GM19372 (cell line): ENCODE measurements at regions not wholly inside any gene's neighbourhood (a gene's known extent, or its start where the extent isn't known, plus 50 kb on each side); places are given as distances from the start of the nearest gene placed in this dataset.
"Not testable (repeated sequence)": the region's sequence is repeated elsewhere in the genome, so short reads cannot be mapped to it uniquely, and the experiment has no call there.

Experiments used
- ATAC-seq: cut with Tn5 transposase; IDR thresholded peaks from one replicate; pipeline ENCODE4 v1.9.1; 2021; ENCODE audit warnings: mild to moderate bottlenecking, low read depth, moderate library complexity; ENCODE audit not compliant: unreplicated experiment

DNA sequence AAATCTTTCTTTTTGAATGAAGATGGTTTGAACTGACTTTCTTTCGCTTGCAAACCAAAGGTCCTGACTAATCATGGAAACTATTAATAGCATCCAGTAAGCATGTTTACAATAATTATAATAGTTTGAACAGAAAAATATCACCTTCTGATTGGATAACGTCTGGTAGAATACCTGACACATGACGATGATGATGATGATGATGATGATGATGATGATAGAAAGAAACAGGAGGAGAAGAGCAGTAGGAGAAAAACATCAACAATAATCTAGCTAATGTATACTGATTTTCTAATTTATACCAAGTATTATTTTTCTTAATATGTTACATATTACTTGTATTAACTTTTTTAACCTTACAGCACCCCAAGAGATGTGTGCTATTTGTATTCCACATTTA, 157.5 kb upstream of the SPRY2 start:
- no peak for ATAC-seq

DNA sequence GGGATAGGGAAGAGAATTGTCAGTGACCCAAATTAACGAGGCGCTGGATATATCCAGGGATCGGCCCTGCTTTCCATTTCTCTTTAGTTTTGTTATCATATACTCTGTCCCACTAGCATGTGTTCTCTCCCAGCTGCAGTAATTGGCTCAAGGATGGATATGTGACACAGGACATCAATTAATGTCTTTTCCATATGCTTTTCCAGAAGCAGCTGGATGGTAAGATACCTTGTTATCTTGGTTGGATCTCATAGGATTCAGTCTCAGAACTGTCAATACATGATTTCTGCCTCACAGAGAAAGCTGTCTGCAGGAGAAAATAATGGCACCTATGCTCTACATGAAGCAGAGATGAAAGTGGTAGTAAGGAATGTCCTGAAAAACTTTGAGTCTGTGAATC, 157.1 kb upstream of the SPRY2 start:
- no peak for ATAC-seq

DNA sequence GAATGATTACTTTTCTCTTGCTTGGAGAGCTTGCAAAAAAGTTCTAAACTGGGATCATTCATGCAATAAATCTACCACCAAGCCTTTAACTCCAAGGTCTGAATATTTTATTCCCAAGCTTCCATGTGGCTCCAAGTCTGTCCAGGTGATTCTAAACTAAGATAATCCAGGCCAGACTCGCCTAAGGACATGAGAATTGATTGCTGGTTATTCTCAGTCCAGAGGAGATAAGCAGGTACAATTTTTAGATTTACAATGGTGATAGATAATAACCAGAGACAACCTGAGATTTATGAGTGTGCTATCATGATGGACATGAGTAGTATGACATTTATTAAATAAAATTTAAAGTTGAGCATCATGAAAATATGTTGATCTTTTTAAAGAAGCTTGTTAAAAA, 156.5 kb upstream of the SPRY2 start:
- ATAC-seq: no peak

DNA sequence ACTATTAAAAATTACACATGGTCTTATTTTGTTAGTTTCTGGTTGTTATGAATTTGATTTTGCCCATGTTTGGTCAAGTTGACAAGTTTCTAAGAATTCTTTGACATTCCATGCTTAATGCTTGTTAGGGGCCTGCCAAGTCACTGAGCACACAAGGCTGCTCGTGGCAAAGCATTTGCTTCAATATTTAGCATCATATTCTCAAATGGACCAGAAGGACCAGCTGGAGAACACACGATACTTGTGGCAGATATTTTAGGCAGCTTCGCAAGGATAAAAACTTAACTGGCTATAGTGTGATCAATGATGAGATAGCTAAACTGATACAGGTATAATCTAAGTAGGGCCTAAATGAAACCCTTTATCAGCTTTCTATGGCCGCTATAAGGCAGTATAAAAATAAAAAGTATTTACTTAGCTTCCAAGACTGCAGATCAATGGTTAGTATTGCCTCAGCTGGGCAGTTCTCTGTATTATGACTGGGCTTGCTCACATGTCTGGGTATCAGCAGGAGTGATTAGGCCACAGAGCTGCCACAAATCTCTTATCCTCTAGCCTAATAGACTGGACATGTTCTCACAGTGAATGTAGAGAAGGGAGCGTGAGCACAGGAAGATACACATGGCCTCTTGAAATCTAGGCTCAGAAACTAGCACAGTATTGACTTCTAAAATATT, 155.9 kb upstream of the SPRY2 start:
- no peak for ATAC-seq

DNA sequence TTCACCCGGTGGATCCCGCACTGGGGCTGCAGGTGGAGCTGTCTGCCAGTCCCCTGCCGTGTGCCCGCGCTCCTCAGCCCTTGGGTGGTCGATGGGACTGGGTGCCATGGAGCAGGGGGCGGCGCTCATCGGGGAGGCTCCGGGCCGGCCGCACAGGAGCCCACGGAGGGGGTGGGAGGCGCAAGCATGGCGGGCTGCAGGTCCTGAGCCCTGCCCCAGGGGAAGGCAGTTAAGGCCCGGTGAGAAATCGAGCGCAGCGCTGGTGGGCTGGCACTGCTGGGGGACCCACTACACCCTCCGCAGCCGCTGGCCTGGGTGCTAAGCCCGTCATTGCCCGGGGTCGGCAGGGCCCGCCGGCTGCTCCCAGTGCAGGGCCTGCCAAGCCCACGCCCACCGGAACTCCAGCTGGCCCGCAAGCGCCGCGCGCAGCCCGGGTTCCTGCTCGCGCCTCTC, 149.6 kb upstream of the SPRY2 start:
- not testable (repeated sequence) for ATAC-seq

DNA sequence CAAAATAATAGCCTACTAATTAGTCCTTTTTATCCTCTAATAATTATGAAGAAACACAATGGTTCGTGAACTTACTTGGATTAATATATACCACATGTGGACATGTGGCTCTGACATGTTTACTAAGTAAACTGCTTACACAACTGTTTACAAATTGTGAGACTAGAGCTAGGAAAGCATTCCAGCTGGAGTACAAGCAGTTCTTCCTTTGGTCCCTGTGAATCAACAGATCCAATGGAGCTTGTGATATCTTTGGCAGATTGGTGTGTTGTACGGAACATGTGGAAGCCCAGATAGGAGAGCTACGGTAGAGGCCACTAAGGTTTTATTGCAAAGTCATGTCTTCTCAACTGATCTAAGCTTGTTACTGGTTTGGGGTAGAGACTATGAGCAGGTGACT, 145.5 kb upstream of the SPRY2 start:
- no peak for ATAC-seq

DNA sequence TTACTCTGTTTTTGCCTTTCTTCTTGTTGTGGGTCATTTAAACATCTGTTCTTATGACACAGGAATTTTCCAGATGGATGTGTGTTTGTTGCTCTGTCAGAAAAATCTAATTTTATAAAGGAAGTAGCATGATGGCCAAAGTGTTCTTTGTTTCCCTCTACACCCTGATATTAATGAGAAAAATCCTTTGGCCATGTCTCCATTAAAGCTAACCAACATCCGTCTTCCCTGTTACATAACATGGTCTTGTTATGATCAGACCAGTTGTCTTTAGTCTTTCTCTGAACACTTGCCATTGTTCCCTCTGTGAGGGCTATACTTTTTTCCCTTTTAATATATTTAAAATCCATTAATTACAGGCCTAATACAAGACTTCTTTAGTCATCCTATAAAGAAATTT, 142.2 kb upstream of the SPRY2 start:
- no peak for ATAC-seq

DNA sequence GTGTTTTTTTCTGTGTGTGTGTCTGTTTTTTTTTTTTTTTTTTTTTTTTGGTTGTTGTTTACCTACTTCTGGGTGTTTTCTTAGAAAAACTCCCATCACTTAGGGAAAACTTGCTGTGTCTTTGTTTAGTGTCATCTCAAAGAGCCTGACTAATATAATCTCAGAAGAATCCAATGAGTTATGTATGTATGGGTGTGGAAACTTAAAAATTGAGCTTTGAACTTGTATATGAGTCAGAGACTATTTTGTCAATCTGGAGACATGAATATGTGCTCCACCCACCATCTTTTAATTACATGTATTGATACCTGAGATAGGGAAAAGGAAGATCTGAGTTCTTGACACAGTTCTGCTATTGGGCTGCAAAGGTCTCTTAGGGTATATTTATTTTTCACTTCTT, 140.7 kb upstream of the SPRY2 start:
- no peak for ATAC-seq

DNA sequence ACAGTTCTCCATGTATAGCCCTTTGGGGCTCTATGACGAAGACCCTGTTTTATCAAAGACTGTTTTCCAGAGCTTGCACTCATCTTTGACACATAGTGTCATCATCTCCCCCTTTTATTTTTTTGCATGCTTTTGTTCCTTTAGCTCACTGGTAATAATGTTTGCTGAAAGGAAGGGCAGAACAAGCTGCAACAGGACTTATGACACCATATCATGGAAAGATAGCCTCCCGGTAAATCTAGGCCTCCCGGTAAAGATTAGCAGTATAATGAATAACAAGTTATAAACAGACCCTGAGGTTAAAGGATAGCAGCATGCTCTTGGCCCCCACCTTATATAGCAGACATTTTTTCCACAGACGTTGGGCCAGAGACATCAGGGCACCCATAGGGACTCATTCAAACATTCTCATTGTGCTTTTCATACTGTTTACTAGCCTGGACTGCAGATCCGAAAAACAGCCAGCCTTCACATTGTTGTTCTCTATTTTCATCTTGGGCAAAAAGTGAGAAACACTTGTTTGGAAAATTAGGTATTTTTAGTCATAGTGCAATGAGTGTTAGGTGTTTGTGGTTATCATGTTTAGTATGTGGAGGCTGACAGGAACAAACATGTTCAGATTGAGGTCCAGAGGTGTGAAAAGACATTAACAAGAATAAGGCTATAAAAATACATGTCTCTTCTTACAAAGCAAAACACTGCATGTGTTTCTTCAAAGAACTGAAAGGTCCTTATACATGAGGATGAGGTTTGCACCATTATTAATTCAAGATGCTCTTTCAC, 136.9 kb upstream of the SPRY2 start:
- peak; percentile 67 for ATAC-seq

DNA sequence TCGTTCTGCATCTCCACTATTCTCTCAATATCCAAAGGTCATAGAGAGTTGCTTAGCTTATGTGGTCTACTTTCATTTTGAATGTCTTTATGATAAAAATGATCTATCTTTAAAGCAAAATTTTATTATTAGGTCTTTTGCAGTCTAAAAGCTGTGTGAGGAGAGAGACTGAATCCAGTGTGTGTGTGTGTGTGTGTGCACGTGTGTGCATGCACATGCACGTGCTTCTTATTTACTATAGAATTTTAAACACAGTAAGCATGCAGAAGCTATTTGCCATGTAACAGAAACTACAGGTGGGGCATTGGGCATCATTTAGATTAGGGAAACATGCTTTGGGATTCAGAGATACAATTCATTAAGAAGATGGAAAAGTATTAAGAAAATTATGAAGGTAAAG, 136.0 kb upstream of the SPRY2 start:
- ATAC-seq: no peak

DNA sequence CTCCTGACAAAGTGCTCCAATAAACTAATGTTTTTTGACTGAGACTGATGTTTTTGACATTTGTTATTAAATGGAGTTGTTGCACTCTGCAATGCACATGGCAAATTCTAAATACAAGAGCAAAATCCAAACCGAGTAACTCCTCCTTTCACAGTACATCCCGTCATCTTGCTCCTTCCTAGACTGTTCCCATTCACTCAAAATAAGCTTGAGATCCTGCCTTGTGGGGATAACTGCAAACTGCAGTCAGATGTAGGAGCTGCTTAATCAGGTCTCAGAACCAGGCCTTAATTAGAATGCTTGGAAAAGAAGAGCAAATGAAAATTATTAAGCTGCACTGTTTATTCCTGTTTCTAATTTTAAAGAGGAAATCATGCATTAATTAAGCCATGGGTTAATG, 134.8 kb upstream of the SPRY2 start:
- no peak for ATAC-seq

DNA sequence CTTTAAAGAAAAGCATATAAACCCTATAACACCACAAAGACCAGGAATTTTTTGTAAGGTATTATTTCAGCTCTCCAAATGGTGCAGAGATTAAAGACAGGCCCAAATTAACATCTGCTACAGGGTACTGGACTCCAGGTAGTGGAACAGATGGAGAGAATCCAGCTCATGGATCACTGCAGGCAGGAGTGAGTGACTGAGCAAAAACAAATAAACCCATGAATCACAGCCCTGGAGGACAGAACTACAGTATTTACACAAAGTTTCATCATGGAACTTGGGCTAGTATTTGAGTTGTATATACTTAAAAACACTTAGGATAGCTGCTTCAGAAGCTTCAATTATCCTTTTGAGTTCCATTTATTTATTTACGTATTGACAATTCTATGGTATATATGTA, 132.8 kb upstream of the SPRY2 start:
- no peak for ATAC-seq

DNA sequence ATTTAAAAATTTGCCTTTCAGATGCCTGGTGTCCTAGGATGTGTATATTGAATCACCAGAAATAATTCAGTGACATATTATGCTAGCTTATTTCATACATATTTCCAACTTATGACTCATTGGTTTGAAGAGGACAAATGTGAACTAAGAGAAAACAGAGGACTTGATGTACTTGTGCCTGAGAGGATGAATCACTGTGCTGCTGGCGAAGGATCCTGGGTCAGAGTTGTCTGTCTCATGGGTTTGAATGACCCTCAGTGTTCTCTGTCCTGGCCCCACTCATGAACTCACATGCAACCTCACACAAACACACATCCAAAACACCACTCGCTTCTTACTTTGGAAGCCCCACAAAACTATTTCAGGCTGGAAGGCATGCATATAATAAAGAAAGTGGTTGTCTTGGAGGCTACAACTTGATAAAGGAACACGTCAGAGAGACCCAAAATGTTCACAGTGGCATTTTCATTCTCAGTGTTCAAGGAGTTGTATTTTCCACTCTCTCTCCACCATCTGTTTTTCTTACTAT, 129.0 kb upstream of the SPRY2 start:
- ATAC-seq: no peak

DNA sequence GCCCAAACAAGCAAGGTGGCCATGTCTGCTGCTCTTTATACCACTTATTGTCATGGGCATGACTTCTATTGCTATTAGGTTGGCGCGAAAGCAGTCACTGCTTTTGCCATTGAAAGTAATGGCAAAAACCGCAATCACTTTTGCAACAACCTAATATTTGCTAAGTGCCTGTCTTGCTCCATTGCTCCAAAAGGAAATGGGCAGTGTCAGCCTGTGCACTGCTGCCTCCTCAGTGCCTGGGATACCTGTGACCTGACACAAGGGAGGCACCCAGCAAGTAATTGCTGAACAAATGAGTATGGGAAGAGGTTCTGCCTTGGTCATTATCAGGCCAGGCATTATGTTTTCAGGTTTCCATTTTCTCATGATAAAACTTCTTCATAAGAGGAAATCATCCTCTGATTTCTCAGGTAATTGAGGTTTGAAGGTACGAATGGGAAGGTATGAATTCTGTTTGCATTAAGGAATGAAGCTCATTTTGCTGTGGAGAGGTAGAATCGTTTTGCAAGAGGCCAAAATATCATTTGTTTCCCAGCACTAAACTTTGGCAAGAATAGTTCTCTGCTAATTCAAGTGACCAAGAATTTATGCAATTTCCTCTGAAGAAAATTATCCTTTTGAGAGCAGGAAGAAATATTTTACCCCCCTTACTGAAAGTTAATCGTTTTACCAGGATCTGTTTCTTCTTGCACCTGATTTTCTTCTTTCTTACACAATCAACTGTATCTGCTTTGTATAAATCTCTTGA, 128.4 kb upstream of the SPRY2 start:
- no peak for ATAC-seq

DNA sequence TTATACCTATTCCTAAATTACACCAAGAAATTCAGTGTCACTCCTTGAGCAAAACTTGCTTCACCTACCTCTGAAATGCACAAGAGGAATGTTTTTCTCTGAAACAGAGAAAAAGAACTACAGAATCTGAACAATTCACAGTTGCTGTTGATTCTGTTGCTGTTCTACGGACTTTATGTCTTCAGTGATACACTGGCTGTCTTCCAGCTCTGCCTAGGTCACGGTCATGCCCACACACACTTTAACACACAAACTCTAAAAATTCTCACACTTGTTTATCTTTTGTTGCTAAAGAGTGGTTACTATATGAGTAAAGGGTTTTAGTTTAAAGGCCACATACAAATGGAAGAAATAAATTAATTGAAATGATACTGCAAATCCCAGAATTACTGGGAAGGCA, 124.4 kb upstream of the SPRY2 start:
- ATAC-seq: no peak

DNA sequence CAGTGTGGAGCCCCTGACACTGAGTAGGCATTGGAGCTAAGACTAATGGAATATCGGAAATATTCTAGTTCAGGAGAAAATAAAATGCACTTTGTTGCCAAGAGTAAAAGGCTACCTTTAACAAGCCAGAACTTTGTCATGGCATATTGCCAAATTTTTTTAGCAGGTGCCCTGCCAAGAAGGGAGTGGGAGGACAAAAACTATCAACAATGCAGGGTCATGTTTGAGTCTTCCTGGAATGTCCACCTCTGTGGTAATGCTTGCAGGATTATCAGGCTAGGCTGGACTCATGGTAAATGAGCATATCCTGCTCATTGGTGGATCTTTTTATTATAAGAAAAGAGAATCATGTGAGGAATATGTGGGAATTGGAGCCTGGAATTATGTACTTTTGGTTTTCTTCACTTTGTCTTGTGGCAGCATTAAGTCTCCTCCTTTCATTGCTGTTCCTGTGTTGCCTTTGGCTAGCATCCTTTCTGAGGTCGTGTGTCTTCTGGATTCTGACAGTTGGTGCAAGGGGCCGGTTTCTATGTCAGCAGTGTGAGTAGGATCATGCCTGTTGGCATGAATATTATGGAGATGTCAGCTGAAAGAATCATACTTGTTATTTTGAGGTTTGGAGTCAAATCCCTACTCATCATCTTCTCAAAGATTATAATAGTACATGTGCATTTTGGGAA, 122.9 kb upstream of the SPRY2 start:
- no peak for ATAC-seq

DNA sequence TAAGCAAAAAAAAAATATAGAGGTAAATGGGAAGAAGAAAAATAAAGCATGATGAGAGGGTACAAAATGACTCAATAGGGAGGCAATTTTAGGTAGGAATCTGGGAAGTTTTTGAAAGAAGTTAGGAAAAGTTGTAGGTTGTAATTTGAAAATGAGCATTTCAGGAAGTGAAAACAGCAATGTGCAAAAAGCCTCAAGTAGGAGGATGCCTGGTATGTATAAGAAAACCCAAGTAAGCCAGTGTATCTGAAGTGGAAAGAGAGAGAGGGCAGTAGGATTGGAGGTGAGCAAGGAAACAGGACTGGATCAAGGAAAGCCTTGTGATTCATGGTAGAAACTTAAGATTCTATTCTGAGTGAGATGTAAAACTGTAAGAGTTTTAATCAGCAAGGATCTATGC, 121.6 kb upstream of the SPRY2 start:
- ATAC-seq: peak; percentile 48

DNA sequence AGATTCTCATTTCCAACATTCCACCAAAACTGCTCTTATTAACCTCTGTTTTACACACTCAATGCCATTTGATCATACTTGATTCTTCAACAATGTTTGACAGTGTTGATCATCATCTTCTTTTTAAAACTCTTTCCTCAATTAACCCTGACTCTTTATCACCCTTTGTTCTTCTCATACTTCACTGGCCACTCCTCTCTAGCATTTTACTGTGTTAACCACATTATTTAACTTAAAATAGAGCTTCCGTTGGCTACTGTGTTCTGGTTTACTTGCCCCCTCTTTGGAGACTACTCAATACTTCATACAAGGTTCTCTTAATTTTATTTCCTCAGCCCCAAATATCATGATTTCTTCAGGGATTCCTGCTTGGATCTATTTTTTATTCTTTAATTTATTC, 121.1 kb upstream of the SPRY2 start:
- ATAC-seq: no peak

DNA sequence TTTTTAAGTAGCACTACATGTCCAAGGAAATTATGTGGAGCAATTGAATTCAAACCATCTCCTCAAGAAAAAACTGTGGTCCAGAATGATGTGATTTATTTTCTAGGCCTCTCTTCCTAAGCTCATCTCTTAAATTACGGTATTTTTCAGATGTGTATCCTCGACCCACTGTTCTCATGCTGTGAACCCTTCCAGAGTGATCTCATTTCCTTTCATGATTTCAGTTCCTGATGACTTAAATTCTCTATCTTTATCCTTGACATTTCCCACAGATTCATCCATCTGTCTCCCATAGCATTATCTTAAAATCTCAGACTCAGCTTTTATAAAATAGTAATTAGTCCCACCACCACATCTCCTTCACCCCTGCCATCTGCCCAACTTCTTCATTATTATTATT, 117.6 kb upstream of the SPRY2 start:
- no peak for ATAC-seq

DNA sequence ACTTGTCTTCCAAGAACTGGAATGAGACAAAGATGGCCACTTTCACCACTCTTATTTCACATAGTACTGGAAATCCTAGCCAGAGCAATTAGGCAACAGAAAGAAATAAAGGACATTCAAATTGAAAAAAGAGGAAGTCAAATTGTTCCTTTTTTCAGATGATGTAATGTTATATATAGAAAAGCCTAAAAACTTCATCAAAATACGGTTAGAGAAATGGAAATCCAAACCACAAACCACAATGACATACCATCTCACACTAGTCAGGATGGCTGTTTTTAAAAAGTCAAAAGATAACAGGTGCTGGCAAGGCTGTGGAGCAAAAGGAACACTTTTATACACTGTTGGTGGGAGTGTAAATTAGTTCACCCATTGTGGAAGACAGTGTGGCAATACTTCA, 113.3 kb upstream of the SPRY2 start:
- ATAC-seq: peak; percentile 86

DNA sequence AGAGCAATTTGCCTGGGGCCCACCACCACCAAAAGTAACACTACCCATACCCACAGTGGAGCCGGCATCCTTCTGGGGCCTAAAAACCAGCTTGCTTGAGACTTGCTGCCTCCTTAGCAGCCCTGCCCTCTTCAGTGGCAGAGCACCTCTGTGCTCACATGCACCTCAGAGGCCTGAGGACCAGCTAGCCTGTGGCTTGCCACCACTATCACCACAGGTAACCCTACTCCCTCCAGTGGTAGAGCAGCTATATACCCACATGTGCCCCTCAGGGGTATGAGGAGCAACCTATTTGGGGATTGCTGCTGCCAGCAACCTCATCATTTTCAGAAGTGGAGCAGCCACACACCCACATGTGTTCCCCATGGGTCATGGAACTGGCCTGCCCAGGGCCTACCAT, 111.4 kb upstream of the SPRY2 start:
- ATAC-seq: no peak
